ENCODE measurements at regions not wholly inside any gene's neighbourhood (a gene's known extent, or its start where the extent isn't known, plus 50 kb on each side); places are given as distances from the start of the nearest gene placed in this dataset.

DNA sequence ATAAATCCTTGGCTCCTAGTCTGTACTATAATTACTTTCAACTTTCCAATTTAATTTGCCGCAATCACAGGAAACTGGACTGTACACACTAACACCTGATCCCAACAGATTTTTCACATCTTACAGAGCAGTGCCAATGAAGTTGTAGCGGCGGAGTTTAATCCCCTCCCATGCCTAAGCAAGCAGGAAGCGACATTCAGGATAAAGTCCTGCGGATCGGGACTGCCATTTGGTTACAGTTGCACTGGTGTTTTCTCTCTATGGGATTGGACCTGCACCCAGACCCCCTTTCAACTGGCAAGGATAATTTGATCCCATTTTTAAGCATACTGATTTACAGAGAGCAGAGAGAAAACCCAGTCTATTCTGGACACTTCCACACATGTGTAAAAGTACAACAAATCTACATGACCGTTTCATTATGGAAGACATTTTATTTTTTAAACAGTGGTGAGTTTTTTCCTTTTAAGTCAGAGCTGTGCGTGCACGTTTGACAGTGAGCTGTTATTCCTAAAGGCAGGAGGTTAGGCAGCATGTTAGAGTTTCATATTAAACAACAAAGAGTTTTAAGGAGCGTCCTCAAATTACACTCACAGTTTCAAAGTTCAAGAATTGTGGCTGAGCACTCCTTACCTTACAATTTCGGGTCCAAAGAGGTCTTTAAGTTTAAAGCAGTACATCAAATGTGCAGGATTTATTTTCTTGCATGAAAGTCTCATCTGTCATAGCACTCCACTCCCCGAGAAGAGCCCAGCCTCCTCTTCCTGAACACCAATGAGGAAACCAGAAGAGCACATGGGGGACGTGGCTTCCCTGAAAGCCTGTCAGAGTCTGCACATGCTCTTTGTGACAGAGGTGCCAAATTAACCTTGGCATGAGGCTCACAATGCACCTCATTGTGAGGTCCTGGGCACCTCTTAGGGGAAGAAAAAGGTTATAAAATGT lies 141.6 kb upstream of the RFC3 start:
- Mint-ChIP-seq H3K36me3 (ENCODE audit: insufficient read depth, unreplicated experiment) (peaks cover 9% of the 10 kb centered on the region), H3K27ac (ENCODE audit: unreplicated experiment) (peak overlapping the region; percentile 74), H3K4me3 (ENCODE audit: low read depth, unreplicated experiment) (peak overlapping the region; percentile 73), H3K27me3 (ENCODE audit: unreplicated experiment) (no peaks in the 10 kb centered on the region), H3K4me1 (ENCODE audit: low read depth, unreplicated experiment) (peaks cover 44% of the 10 kb centered on the region), H3K9me3 (ENCODE audit: low read depth, unreplicated experiment) (no peaks in the 10 kb centered on the region)
- intact Hi-C loops (cut with micrococcal nuclease; ENCODE audit: unreplicated experiment), result loop anchor here (5.0 kb wide), 1 partner anchor 129 kb away; no protein-coding TSS in a partner anchor
- TF ChIP-seq, protein P1, sequence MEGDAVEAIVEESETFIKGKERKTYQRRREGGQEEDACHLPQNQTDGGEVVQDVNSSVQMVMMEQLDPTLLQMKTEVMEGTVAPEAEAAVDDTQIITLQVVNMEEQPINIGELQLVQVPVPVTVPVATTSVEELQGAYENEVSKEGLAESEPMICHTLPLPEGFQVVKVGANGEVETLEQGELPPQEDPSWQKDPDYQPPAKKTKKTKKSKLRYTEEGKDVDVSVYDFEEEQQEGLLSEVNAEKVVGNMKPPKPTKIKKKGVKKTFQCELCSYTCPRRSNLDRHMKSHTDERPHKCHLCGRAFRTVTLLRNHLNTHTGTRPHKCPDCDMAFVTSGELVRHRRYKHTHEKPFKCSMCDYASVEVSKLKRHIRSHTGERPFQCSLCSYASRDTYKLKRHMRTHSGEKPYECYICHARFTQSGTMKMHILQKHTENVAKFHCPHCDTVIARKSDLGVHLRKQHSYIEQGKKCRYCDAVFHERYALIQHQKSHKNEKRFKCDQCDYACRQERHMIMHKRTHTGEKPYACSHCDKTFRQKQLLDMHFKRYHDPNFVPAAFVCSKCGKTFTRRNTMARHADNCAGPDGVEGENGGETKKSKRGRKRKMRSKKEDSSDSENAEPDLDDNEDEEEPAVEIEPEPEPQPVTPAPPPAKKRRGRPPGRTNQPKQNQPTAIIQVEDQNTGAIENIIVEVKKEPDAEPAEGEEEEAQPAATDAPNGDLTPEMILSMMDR (IDR thresholded peaks at IDR 0.05; ENCODE audit: unreplicated experiment), result no peak
- TSS peak; percentile 69 for BruUV-seq (replicated peaks)
- peak; percentile 40 for DNase-seq
- CTCF ChIA-PET, result interaction anchor here (0.5 kb wide), 1 partner anchor 28 kb away, joined by 3 read pairs; no protein-coding TSS in a partner anchor

DNA sequence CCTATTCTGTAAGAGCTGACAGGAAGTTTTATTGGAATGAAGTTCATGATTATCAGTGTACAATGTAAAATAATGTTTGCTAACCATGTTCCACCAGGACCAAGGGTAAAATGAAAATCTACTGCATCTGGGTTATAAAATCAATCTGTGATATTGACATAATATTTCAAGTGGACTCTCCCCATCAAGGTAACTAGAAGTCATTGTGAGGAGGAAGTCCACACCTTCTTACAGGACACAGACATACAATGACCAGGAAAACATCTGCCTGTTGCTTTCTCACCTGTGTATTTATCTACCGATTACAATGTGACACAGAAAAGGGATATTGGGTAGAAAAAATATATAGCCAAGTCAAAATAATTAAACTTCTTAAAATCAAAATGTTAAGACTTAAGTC lies 140.7 kb upstream of the RFC3 start:
- no TSS peak for BruUV-seq (replicated peaks)
- peaks cover 44% of the 10 kb centered on the region for H3K4me1 Mint-ChIP-seq (ENCODE audit: low read depth, unreplicated experiment)
- H3K4me3 Mint-ChIP-seq (ENCODE audit: low read depth, unreplicated experiment), result no peak overlapping the region
- H3K27me3 Mint-ChIP-seq (ENCODE audit: unreplicated experiment), result no peaks in the 10 kb centered on the region
- H3K9me3 Mint-ChIP-seq (ENCODE audit: low read depth, unreplicated experiment), result no peaks in the 10 kb centered on the region
- no peak for DNase-seq
- CTCF ChIA-PET, result no interaction called here
- intact Hi-C loops (cut with micrococcal nuclease; ENCODE audit: unreplicated experiment), result loop anchor here (5.0 kb wide), 1 partner anchor 130 kb away; no protein-coding TSS in a partner anchor
- H3K36me3 Mint-ChIP-seq (ENCODE audit: insufficient read depth, unreplicated experiment), result peaks cover 9% of the 10 kb centered on the region
- TF ChIP-seq, protein P1 (IDR thresholded peaks at IDR 0.05; ENCODE audit: unreplicated experiment), result no peak
- no peak overlapping the region for H3K27ac Mint-ChIP-seq (ENCODE audit: unreplicated experiment)

DNA sequence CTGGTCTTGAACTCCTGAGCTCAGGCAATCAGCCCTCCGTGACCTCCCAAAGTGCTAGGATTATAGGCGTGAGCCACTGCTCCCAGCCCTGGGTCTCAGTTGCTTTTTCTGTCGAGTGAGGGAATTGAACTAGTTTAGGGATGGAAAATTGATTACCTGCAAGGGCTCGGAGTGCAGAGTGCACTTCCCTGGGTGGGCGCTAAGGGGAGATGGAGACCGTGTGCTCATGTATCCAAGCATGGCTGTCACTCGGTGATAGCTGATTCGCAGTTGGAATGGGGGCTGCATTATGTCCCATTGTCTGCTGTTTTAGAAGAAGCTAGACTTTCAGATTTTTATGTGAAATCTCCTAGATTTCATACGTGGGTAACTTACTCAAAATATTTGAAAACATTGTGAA lies 139.9 kb upstream of the RFC3 start:
- DNase-seq, result no peak
- BruUV-seq (replicated peaks), result no TSS peak
- Mint-ChIP-seq H3K36me3 (ENCODE audit: insufficient read depth, unreplicated experiment) (peaks cover 9% of the 10 kb centered on the region), H3K4me1 (ENCODE audit: low read depth, unreplicated experiment) (peaks cover 44% of the 10 kb centered on the region), H3K9me3 (ENCODE audit: low read depth, unreplicated experiment) (no peaks in the 10 kb centered on the region), H3K4me3 (ENCODE audit: low read depth, unreplicated experiment) (no peak overlapping the region), H3K27ac (ENCODE audit: unreplicated experiment) (no peak overlapping the region), H3K27me3 (ENCODE audit: unreplicated experiment) (no peaks in the 10 kb centered on the region)
- intact Hi-C loops (cut with micrococcal nuclease; ENCODE audit: unreplicated experiment), result loop anchor here (5.0 kb wide), 1 partner anchor 131 kb away; no protein-coding TSS in a partner anchor
- TF ChIP-seq, protein P1 (IDR thresholded peaks at IDR 0.05; ENCODE audit: unreplicated experiment), result no peak
- CTCF ChIA-PET, result interaction anchor here (2.1 kb wide), 1 partner anchor 135 kb away, joined by 6 read pairs; no protein-coding TSS in a partner anchor

DNA sequence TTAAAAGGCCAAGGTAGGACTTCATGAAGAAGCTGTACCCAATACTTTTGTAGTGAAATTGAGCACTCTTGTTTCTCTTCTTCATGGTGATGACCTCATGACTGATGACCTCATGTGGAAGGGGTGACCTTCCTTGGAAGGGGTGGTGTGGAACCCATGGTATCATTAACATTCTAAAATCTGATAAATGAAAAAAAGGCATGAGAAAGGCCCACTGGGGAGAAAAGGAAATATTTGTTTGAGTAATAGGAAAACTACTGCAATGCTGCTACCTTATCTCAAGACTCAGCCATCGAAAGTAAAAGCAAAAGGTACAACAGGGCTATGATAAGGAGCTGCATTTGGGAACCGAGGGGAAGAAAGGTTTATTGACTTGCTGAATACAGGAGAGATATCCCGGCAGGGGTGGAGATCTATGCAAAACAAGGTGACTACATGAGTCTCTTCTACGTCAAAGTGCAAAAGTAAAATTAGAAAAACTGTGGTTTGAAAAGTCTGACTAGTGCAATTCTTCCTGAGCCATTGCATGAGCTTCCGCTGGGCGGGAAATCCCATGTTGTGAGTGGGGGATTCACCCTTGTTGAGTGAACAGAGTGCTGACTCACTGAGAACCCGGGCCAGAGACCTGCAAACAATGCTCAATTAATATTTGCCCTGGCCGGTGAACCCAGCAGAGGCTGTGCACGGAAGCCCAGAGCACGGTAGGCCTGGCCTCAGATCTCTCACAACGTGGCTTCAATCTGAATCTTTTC lies 138.9 kb upstream of the RFC3 start:
- intact Hi-C loops (cut with micrococcal nuclease; ENCODE audit: unreplicated experiment), result loop anchor here (5.0 kb wide), 1 partner anchor 132 kb away; no protein-coding TSS in a partner anchor
- Mint-ChIP-seq H3K27ac (ENCODE audit: unreplicated experiment) (peak overlapping the region; percentile 99), H3K4me1 (ENCODE audit: low read depth, unreplicated experiment) (peaks cover 44% of the 10 kb centered on the region), H3K36me3 (ENCODE audit: insufficient read depth, unreplicated experiment) (peaks cover 9% of the 10 kb centered on the region), H3K9me3 (ENCODE audit: low read depth, unreplicated experiment) (no peaks in the 10 kb centered on the region), H3K4me3 (ENCODE audit: low read depth, unreplicated experiment) (peak overlapping the region; percentile 63), H3K27me3 (ENCODE audit: unreplicated experiment) (no peaks in the 10 kb centered on the region)
- BruUV-seq (replicated peaks), result no TSS peak
- CTCF ChIA-PET, result interaction anchor here (2.1 kb wide), 1 partner anchor 136 kb away, joined by 6 read pairs; no protein-coding TSS in a partner anchor
- peak; percentile 65 for DNase-seq
- TF ChIP-seq, protein P1 (IDR thresholded peaks at IDR 0.05; ENCODE audit: unreplicated experiment), result no peak

Measured in Calu3 (cell line).